SH-SY5Y (cell line): ENCODE measurements at regions not wholly inside any gene's neighbourhood (a gene's known extent, or its start where the extent isn't known, plus 50 kb on each side); places are given as distances from the start of the nearest gene placed in this dataset.

ENCODE experiments used
- GATA2 ChIP-seq: IDR thresholded peaks from 2 replicates; pipeline ENCODE4 v1.6.1; 2011; ENCODE audit warnings: mild to moderate bottlenecking, low read depth, low read length
- GATA3 ChIP-seq: IDR thresholded peaks from 2 replicates; pipeline ENCODE4 v1.6.1; 2011; ENCODE audit warnings: low read depth, mild to moderate bottlenecking, low read length, moderate library complexity

DNA sequence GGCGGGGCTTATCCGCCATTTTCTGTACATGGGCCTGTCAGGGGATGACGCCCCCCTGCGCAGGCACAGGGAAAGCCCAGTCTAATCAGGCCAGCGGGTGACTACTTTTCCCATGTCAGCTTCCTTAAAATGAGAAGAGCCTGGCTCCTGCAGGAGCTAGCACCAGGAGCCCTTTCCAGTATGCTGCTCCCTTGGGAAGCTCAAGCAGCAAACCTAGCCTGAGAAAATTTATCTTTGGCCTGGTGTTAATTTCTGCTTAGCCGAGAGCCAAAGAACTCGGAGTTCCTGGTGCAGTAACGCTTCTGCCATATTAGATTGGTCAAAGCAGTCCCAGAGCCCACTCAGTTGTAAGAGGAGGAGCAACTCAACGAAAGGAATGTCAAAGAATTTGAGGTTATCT, 239.0 kb upstream of the PHYHIPL start:
- TF ChIP-seq GATA2 (no peak), GATA3 (no peak)
